HAP-1 (cell line): ENCODE measurements at regions not wholly inside any gene's neighbourhood (a gene's known extent, or its start where the extent isn't known, plus 50 kb on each side); places are given as distances from the start of the nearest gene placed in this dataset.

Experiments
- DNase-seq, 2 experiments: peaks; one replicate each; pipeline ENCODE4 v3.0.0-alpha.2; 2016 to 2020; ENCODE audit warnings: low spot score in 2 of 2
- H3K27me3 ChIP-seq: fragments of 250-450 bp; sonication (Bioruptor Pico); 2 replicates; pipeline ENCODE4 v1.5.1; 2020; ENCODE audit warnings: low read depth, mild to moderate bottlenecking, moderate library complexity
- H3K36me3 ChIP-seq: fragments of 250-450 bp; sonication (Bioruptor Pico); replicated peaks from 2 replicates; pipeline ENCODE4 v1.5.1; 2020; ENCODE audit warnings: mild to moderate bottlenecking
- H3K4me1 ChIP-seq: fragments of 250-450 bp; sonication (Bioruptor Pico); 2 replicates; pipeline ENCODE4 v1.5.1; 2020; ENCODE audit warnings: mild to moderate bottlenecking
- H3K4me3 ChIP-seq: fragments of 250-450 bp; sonication (Bioruptor Pico); 2 replicates; pipeline ENCODE4 v1.5.1; 2020; ENCODE audit warnings: mild to moderate bottlenecking, moderate library complexity
- H3K9me3 ChIP-seq: fragments of 250-450 bp; sonication (Bioruptor Pico); 2 replicates; pipeline ENCODE4 v1.5.1; 2020; ENCODE audit warnings: mild to moderate bottlenecking, moderate library complexity
- in situ Hi-C: fragments of 300-500 bp; cut with MboI; formaldehyde crosslinking; loops from 3 replicates; pipeline ENCODE4 v1.14.3; 2020; ENCODE audit warnings: low sequenced_read_pairs, inconsistent platforms, mixed read lengths

- no peak for DNase-seq
- H3K9me3 ChIP-seq, result no peaks in the 10 kb centered on the region
- no peaks in the 10 kb centered on the region for H3K36me3 ChIP-seq
- H3K4me1 ChIP-seq, result no peaks in the 10 kb centered on the region
- H3K4me3 ChIP-seq, result no peak overlapping the region
- H3K27me3 ChIP-seq, result no peaks in the 10 kb centered on the region
- in situ Hi-C loops, result no loop called here
Observed at GRCh38 chr10:25696013-25696708, 237.9 kb upstream of the MYO3A start.

DNA sequence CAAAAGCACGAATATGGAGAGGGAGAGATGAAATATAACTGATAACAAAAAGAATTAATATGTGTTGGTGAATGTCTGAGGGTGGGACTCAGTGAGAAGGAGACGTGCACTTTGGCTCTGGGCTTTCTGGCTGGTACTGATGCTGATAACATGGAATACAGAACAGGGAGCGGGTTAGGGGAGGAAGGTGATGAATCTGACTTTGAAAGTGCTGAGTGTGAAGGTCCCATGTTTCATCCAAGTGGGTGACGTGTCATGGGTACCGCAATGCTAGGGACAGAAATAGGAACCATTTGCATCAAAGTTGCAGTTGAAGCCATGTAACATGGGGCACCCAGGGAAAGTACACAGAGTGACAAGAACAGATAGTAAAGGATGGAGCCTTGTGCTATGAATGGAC is 236.6 kb upstream of the MYO3A start:
- H3K9me3 ChIP-seq, result no peaks in the 10 kb centered on the region
- H3K4me1 ChIP-seq, result no peaks in the 10 kb centered on the region
- H3K4me3 ChIP-seq, result no peak overlapping the region
- no peaks in the 10 kb centered on the region for H3K36me3 ChIP-seq
- no peaks in the 10 kb centered on the region for H3K27me3 ChIP-seq
- DNase-seq, result no peak
- in situ Hi-C loops, result no loop called here

- no peak overlapping the region for H3K4me3 ChIP-seq
Observed at GRCh38 chr10:25698638-25699037, 235.4 kb upstream of the MYO3A start.

GRCh38 chr10:25699631-25700030 is 234.4 kb upstream of the MYO3A start:
- H3K4me1 ChIP-seq, result no peaks in the 10 kb centered on the region
- H3K4me3 ChIP-seq, result no peak overlapping the region
- no peaks in the 10 kb centered on the region for H3K36me3 ChIP-seq
- H3K9me3 ChIP-seq, result no peaks in the 10 kb centered on the region
- H3K27me3 ChIP-seq, result no peaks in the 10 kb centered on the region
- in situ Hi-C loops, result loop anchor here (10.0 kb wide), 1 partner anchor 175 kb away; no protein-coding TSS in a partner anchor
- no peak for DNase-seq

More at GRCh38 chr10:25698638-25699037, 235.4 kb upstream of the MYO3A start:
- Histone ChIP-seq H3K9me3 (no peaks in the 10 kb centered on the region), H3K4me1 (no peaks in the 10 kb centered on the region), H3K27me3 (no peaks in the 10 kb centered on the region), H3K36me3 (no peaks in the 10 kb centered on the region)
- no peak for DNase-seq
- in situ Hi-C loops, result no loop called here

- H3K4me3 ChIP-seq, result no peak overlapping the region
- H3K36me3 ChIP-seq, result no peaks in the 10 kb centered on the region
- no peaks in the 10 kb centered on the region for H3K27me3 ChIP-seq
- no peaks in the 10 kb centered on the region for H3K4me1 ChIP-seq
- in situ Hi-C loops, result loop anchor here (10.0 kb wide), 1 partner anchor 177 kb away; no protein-coding TSS in a partner anchor
- peak in 1 of 2 experiments; percentile 23 for DNase-seq
- H3K9me3 ChIP-seq, result no peaks in the 10 kb centered on the region
Observed at GRCh38 chr10:25701652-25702051, 232.4 kb upstream of the MYO3A start.

- Histone ChIP-seq H3K36me3 (no peaks in the 10 kb centered on the region), H3K4me1 (no peaks in the 10 kb centered on the region), H3K9me3 (no peaks in the 10 kb centered on the region), H3K27me3 (no peaks in the 10 kb centered on the region), H3K4me3 (no peak overlapping the region)
- no peak for DNase-seq
- in situ Hi-C loops, result loop anchor here (10.0 kb wide), 1 partner anchor 180 kb away; no protein-coding TSS in a partner anchor
Observed at GRCh38 chr10:25704622-25705021, 229.4 kb upstream of the MYO3A start.

GRCh38 chr10:25707572-25707971 is 226.5 kb upstream of the MYO3A start:
- H3K9me3 ChIP-seq, result no peaks in the 10 kb centered on the region
- no peak for DNase-seq
- in situ Hi-C loops, result loop anchor here (10.0 kb wide), 1 partner anchor 183 kb away; no protein-coding TSS in a partner anchor
- H3K27me3 ChIP-seq, result no peaks in the 10 kb centered on the region
- no peak overlapping the region for H3K4me3 ChIP-seq
- no peaks in the 10 kb centered on the region for H3K36me3 ChIP-seq
- no peaks in the 10 kb centered on the region for H3K4me1 ChIP-seq

DNA sequence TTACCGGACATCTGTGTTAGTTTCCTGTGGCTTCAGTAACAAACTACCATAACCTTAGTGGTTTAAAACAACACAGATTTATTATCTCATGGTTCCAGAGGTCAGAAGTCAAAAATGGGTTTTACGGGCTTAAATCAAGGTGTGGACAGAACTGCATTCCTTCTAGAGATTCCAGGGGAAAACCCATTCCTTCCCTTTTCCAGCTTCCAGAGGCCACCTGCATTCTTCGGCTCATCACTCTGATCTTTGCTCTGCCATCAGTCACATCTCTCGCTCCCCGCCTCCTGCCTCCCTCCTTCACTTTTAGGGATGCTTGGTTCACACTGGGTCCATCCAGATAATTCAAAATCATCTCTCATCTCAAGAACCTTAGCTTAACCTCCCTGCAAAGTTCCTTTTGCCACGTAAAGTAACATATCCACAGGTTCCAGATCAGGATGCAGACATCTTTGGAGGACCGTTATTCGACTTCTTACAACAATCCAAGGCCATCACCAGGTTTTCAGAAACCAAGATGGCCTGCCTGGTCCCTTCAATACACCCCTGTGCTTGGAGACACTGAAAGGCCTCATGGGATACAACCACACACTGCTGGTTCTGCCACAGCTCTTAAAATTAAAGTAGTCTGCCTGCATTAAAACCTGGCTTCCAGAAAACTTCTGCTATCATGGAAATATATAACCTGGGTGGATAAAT is 225.9 kb upstream of the MYO3A start:
- no peak for DNase-seq
- H3K4me3 ChIP-seq, result no peak overlapping the region
- H3K9me3 ChIP-seq, result no peaks in the 10 kb centered on the region
- H3K4me1 ChIP-seq, result no peaks in the 10 kb centered on the region
- in situ Hi-C loops, result loop anchor here (10.0 kb wide), 1 partner anchor 183 kb away; no protein-coding TSS in a partner anchor
- H3K27me3 ChIP-seq, result no peaks in the 10 kb centered on the region
- H3K36me3 ChIP-seq, result no peaks in the 10 kb centered on the region

- in situ Hi-C loops, result no loop called here
- no peaks in the 10 kb centered on the region for H3K36me3 ChIP-seq
- DNase-seq, result no peak
- H3K4me1 ChIP-seq, result no peaks in the 10 kb centered on the region
- H3K9me3 ChIP-seq, result no peaks in the 10 kb centered on the region
- no peak overlapping the region for H3K4me3 ChIP-seq
- no peaks in the 10 kb centered on the region for H3K27me3 ChIP-seq
Observed at GRCh38 chr10:25713894-25714240, 220.2 kb upstream of the MYO3A start.

DNA sequence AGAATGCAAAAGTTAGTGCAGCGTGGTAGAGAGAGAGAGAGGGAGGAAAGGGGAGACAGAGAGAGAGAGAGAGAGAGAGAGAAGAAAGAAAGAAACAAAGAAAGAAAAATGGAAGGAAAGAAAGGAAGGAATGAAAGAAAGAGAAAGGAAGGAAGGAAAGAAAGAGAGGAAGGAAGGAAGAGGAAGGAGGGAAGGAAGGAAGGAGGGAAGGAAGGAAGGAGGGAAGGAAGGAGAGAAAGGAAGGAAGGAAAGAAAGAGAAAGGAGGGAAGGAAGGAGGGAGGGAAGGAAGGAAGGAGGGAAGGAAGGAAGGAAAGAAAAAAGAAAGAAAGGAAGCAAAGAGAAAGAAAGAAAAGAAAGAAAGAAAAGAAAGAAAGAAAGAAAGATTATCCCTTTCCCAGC is 209.8 kb upstream of the MYO3A start:
- Histone ChIP-seq H3K27me3 (no peaks in the 10 kb centered on the region), H3K4me3 (no peak overlapping the region), H3K36me3 (no peaks in the 10 kb centered on the region), H3K9me3 (no peaks in the 10 kb centered on the region), H3K4me1 (no peaks in the 10 kb centered on the region)
- in situ Hi-C loops, result no loop called here
- no peak for DNase-seq

- Histone ChIP-seq H3K36me3 (no peaks in the 10 kb centered on the region), H3K9me3 (no peaks in the 10 kb centered on the region), H3K27me3 (no peaks in the 10 kb centered on the region), H3K4me3 (no peak overlapping the region), H3K4me1 (no peaks in the 10 kb centered on the region)
- in situ Hi-C loops, result loop anchor here (25.0 kb wide), 2 partner anchors 536 to 836 kb away; no protein-coding TSS in a partner anchor
- peak; percentile 53 to 60 for DNase-seq
Observed at GRCh38 chr10:25725917-25726716, 207.9 kb upstream of the MYO3A start.

DNA sequence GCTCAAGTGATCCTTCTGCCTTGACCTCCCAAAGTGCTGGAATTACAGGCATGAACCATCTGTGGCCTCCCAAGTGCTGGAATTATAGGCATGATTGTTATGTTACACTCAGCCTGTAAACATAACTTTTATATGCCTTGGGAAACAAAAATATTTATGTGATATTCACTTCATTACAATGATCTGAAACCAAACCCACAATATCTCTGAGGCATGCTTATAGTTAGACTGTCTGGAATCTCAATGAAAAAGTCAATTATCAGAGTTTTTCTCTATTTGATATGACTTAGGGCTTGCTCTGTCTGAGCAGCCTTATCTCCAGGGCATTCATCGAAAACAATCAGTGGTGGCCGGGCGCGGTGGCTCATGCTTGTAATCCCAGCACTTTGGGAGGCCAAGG is 195.3 kb upstream of the MYO3A start:
- no peaks in the 10 kb centered on the region for H3K9me3 ChIP-seq

GRCh38 chr10:25743832-25744231 is 190.2 kb upstream of the MYO3A start:
- no peak for DNase-seq
- in situ Hi-C loops, result loop anchor here (25.0 kb wide), 2 partner anchors 518 to 818 kb away; no protein-coding TSS in a partner anchor
- H3K4me1 ChIP-seq, result no peaks in the 10 kb centered on the region
- no peaks in the 10 kb centered on the region for H3K9me3 ChIP-seq
- no peak overlapping the region for H3K4me3 ChIP-seq
- H3K36me3 ChIP-seq, result no peaks in the 10 kb centered on the region
- H3K27me3 ChIP-seq, result no peaks in the 10 kb centered on the region

More for the DNA sequence above, 195.3 kb upstream of the MYO3A start:
- in situ Hi-C loops, result loop anchor here (25.0 kb wide), 2 partner anchors 524 to 824 kb away; no protein-coding TSS in a partner anchor
- no peak for DNase-seq
- Histone ChIP-seq H3K4me1 (no peaks in the 10 kb centered on the region), H3K4me3 (no peak overlapping the region), H3K36me3 (no peaks in the 10 kb centered on the region), H3K27me3 (no peaks in the 10 kb centered on the region)
